SU-DHL-6 (cell line): ENCODE measurements at regions not wholly inside any gene's neighbourhood (a gene's known extent, or its start where the extent isn't known, plus 50 kb on each side); places are given as distances from the start of the nearest gene placed in this dataset.

Source experiments
- EZH2phosphoT487 ChIP-seq: fragments of 200-600 bp; sonication (generic), shearing (Covaris generic); conservative IDR thresholded peaks from 2 replicates; pipeline ENCODE4 v1.6.1; 2018; ENCODE audit warnings: mild to moderate bottlenecking, antibody characterized with exemption, low read length, moderate library complexity, mixed read lengths
- TF ChIP-seq, protein P1 (sequence below): fragments of 200-600 bp; sonication (generic); IDR thresholded peaks from one replicate; pipeline ENCODE4 v1.5.1; 2017; ENCODE audit warnings: antibody characterized with exemption, mild to moderate bottlenecking, low read length, moderate library complexity; ENCODE audit not compliant: insufficient read depth, poor library complexity, severe bottlenecking

DNA sequence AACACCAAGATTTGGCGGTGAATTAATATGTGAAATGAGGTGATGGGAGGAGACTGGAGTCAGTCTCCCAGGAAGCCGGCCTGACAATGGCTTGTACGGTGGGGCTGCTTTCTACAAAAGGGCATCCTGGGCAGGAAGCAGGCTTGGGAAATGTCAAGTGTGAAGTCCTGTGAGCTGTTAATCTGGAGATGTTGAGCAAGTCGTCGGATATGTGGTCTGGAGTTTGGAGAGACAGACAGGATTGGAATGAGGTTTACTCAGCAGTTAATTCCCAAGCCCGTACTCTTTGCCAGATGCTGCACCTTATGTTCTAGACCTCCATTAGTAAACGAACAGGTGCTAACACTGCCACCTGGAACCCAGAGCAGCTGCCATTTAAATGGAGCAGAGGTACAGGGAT is 107.7 kb upstream of the FOXC1 start:
- TF ChIP-seq, protein P1, sequence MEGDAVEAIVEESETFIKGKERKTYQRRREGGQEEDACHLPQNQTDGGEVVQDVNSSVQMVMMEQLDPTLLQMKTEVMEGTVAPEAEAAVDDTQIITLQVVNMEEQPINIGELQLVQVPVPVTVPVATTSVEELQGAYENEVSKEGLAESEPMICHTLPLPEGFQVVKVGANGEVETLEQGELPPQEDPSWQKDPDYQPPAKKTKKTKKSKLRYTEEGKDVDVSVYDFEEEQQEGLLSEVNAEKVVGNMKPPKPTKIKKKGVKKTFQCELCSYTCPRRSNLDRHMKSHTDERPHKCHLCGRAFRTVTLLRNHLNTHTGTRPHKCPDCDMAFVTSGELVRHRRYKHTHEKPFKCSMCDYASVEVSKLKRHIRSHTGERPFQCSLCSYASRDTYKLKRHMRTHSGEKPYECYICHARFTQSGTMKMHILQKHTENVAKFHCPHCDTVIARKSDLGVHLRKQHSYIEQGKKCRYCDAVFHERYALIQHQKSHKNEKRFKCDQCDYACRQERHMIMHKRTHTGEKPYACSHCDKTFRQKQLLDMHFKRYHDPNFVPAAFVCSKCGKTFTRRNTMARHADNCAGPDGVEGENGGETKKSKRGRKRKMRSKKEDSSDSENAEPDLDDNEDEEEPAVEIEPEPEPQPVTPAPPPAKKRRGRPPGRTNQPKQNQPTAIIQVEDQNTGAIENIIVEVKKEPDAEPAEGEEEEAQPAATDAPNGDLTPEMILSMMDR, result no peak
- no peak for TF ChIP-seq EZH2phosphoT487
